ENCODE measurements at regions not wholly inside any gene's neighbourhood (a gene's known extent, or its start where the extent isn't known, plus 50 kb on each side); places are given as distances from the start of the nearest gene placed in this dataset.

GRCh38 chr9:8134635-8135034, 335.1 kb upstream of the DMAC1 start:
- TF ChIP-seq CTCF (IDR thresholded peaks at IDR 0.05) (no peak), POLR2A (IDR thresholded peaks at IDR 0.05) (no peak), EP300 (IDR thresholded peaks at IDR 0.05) (no peak)
